ENCODE measurements at regions not wholly inside any gene's neighbourhood (a gene's known extent, or its start where the extent isn't known, plus 50 kb on each side); places are given as distances from the start of the nearest gene placed in this dataset.

DNA sequence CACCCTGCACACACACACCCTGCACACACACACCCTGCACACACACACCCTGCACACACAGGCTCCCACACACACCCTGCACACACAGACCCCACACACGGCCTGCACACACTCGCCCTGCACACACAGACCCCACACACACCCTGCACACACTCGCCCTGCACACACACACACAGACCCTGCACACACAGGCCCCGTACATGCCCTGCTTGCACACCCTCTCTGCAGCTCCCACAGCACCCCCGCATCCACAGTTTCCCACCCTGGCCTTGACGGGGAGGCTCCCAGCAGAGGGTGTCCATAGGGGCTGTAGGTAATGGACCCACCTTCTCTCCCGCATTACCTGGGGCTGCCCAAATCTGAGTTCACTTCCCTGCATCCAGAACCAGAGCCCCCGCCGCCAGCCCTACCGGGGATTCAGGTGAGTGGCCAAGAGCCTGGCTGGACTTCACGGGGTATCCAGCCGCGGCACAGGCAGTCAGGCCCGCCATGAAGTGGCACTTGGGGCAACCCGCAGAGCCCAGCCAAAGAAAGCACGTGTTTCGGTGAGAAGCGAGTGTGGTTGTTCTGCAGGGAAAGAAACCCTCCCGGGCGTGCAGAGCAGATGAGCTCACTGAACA is 88.6 kb upstream of the GPC1 start:
- no peak for DNase-seq (ENCODE audit: low read depth)

DNA sequence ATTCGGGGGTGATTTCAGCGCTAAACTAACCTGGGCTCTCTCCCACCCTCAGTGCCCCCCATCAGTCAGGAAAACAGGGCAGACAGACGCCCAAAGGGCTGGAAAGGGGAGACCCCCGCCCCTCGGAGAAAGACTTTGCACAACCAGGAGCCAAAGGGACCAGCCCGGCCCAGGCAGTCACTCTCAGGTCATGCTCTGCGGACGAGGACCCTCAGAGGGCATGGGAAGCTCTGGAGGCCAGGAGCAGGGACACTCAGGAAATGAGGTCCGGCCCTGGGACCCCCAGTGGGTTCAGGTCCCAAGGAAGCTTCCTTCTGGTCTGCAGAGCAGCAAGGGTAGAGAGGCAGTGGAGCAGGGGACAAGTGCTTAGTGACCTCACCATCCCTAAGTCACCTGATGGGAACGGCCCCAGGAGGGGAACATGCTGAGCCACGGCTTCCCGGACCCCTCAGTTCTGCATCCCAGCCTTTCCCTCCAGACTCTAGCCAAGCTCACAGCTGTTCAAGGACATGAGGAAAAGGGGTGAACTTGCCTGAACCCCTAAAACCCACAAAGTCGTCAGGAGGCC is 88.0 kb upstream of the GPC1 start:
- DNase-seq (ENCODE audit: low read depth) = no peak

DNA sequence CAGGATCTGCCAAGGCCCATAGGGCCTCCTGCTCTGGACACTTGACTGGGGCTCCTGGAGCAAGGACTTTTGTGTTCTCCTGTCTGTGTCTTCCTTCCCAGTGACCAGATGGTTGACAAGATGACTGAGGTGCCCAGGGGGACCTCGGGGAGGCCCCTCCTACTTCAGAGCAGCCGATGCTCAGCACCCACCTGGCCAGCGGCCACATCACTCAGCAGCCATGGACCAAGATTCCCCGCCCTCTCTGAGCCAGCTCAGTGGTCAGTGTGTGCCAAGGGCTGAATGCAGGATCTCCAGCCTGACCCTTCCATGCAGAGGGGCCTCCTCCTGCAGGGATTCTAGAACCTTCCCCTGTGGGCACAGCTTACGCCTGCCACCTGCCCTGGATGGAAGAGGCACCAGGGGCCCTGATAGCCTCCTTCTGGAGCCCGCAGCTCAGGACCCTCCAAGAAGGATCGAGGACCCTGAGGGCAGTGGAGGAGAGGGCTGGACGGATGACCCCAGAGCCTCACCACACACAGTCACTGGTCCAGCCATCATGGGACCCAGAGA is 87.4 kb upstream of the GPC1 start:
- DNase-seq (ENCODE audit: low read depth) = no peak

DNA sequence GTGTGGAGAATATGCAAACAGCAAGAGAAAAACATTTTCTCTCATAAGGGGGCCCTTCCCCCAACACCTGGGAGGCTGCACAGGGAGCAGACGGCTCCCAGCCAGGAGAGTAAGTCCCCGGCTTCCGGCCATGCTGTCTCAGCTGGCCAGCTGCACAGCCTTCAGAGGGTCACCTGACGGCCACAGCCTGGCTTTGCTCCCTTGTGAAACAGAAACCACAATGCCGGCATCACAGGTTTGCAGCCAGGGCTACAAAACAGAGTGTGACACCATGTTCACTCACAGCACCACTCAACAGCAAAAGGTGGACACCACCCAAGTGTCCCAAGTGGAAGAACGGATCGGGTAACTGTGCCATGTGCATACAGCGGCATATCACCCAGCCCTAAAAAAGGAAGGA is 86.9 kb upstream of the GPC1 start:
- DNase-seq (ENCODE audit: low read depth) = no peak

DNA sequence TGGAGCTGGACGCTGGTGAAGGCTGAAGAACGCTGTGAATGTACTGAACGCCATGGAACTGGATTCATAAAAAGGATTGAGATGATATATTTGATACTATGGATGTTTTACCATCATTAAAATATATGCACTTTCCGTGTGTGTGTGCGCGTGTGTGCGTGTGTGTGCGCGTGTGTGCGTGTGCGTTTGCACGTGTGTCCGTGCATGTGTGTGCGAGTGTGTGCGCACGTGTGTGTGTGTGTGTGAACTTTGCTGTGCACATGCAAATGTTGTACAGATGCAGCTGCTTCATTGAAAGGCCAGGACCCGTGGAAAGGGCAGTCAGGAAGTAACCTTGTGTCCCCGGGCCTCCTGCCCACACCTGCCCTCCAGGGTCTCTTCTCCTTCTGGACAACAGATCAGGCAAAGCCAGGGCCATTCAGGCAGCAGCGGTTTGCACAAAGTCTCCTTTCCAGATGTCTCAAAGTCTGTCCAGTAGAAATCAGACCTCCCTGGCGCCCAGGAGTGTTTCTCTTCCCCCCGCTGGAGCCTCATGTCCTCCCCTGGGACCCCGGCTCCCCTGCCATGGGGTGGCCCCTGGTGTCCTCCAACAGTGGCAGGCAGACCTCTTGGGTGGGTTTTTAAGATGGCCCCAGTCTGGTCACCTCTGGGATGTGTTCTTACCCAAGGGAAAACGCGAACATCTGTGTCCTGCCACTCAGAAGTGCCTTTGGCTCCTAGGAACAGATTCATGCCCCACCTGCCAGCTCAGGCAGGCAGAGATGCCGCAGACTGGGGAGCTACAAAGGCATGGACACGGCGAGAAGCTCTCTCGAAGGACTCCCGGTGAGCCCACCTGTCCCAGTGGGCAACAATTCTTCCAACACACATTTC is 86.1 kb upstream of the GPC1 start:
- no peak for DNase-seq (ENCODE audit: low read depth)

DNA sequence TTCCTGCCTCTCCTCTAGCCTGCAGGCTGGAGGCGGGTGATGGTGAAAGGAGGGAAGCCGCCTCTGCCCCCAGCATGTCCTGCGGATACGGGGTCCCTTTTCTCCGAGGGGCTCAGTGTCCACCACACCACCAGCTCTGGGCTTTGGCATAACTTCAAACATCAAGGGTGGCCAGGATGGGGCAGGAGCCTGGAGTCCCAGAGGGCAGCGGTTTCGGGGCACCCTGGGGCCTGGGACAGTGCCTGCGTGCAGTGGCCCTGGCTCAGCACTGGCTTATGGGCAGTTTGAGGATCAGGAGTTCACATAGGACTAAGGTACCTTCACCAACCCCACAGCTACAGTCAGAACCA is 85.5 kb upstream of the GPC1 start:
- no peak for DNase-seq (ENCODE audit: low read depth)

DNA sequence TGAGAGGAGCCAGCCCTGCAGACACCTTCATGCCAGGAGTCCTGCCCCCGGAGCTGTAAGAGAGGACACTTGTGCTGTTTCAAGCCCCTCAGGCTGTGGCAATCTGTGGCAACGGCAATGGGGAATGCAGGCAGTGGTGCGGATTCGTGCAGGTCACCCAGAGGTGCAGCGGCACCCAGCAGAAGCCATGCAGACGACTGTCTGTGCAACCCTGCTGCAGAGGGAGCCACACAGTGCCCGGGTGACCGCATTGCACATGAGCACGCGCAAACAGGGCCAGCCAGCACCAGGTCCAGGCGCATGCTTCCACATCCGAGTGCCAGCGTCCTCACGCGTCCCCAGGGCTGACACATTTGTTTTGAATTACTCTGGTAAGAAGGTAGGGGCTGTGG is 84.8 kb upstream of the GPC1 start:
- no peak for DNase-seq (ENCODE audit: low read depth)

DNA sequence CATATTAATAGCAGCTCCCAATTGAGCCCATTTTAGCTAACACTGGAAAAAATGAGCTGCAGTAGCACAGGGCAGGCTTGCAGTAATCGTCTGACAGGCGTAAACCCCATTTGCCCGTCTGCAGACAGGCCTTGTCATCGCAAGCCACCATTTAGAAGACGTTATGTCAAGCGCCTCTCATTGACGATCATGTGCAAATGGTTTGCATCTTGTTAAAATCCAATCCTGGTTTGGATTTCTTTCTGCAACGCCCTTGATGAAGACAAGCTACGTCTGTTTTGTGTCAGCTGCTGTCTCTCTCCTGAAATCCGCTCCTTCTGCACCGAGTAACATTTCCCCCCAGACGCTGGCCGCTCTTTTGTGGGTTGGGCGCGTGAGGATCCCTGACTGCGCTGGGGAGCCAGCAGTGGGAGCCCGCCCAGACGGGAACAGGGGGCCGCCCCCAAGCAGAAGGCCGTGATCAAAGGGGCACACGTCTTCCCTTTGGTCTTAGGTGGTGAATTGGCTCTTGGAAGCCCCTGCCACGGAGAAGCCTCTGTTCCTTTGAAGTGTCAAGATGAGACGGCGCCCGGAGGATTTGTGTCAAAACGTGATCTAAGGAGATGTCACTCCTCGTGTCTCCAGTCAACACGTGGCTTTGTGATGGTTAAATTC is 84.2 kb upstream of the GPC1 start:
- DNase-seq (ENCODE audit: low read depth) = no peak

DNA sequence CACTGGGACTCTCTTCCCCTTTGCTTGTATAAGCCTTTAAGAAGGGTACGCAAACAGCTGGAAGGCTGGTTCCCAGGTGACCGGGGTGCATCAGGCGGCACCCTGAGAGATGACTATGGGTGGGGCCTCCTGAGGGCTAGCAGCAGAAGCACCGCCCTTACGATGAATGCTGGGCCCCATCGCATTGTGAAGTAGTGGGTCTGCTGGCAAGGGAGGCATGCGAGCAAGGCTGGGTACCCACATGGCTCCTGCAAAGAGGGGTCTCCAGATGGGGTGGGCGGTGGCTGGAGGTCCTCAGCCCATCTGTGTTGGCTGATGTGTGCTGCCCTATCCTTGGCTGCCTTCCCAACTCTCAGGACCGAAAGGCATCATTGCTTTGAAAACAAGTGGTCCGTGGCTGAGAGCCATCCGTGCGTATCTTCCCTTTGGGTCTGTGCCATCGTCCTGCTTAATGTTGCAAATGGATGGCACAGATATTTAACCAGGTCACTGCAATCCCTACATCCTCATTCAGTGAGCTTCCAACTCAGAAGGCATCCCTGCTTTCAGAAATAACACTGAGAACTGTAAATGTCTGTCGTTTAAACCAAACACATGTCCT is 83.5 kb upstream of the GPC1 start:
- DNase-seq (ENCODE audit: low read depth) = no peak

DNA sequence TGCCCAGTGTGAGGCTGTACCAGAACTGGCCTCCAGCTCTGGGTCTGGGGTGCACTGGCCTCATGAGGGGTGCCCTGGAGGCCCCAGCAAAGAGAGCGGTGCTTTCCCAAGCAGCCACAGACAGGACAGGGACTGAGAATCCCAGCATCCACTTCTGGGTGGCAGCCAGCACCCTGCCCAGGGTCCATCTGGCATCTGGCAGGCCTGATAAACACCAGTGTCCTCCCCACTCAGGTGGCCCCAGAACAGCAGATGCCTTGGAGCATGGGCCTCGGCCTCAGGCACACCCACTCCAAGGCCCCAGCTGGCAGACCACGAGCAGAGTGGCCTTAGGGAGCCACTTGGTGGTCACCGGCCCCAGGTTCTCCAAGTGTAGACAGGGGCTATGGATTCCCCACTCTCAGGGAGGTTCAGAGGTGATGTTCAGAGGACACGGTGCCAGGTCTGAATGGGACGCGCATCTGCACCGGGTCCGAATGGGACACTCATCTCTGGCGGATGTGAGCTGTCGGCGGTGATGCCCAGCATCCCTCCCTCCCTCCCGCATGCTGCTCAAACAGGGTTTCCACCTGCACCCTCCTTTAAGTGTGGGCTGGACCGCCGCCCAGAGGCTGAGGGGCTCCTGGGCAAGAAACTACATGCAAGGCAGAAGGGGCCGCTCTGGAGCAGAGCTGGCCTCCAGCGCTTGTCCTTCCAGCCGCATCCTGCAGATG is 82.2 kb upstream of the GPC1 start:
- DNase-seq (ENCODE audit: low read depth) = no peak

DNA sequence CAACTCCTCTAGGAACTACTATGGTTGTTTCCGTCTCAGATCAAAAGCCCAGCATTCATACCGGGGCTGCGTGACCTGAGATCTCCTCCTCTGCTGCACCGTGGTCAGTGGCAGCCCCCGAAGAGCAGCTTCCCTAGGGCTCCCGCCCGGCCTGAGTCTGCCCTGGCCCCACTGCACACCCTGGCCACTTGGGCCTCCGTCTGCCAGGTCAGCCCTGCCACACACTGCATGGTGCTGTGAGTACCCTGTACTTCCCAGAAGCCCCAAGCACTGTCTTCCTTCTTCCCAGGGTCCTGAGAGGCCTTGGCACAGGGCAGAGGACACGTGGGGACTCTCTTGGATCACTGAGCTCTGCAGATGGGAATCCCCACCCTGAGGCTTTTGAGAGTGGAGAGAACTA is 81.5 kb upstream of the GPC1 start:
- DNase-seq (ENCODE audit: low read depth) = no peak

DNA sequence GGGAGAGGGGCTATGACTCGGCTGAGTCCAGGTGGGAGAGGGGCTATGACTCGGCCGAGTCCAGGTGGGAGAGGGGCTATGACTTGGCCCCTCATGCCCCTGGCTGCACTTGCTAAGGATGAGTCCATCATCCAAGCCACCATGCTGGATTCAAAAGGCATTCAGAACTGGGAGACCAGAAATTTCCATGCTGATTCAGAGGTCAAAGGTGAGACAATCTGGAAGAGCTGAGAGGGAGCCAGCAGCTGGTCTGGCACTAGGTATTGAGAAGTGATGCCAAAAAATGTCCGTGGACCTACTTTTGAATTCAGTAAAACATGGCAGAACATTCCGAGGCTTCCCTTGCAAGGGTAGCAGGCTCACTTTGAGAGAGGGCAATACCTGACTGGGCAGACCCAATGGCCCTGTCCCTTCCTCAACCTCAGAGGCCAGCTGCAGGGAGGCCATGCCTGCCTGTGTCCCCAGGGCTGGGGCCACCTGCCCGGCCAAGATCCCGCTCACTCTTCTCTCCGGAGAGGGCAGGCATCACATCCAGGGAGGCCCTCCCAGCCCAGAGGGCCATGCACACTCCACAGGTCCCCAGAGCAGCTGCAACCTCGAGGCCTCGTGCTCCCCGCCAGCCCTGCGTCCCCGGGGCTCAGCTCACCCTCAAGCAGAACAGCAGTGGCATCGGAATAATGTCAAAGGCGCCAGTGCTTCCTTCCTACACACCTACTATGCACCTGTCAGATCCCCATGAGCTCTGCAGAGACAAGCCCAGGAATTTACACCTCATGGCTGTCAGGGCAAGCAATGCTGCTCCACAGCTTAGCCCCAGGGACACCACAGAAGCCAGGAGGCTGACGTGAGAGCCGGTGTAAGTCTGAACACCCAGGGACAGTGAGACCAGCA is 80.2 kb upstream of the GPC1 start:
- no peak for DNase-seq (ENCODE audit: low read depth)

DNA sequence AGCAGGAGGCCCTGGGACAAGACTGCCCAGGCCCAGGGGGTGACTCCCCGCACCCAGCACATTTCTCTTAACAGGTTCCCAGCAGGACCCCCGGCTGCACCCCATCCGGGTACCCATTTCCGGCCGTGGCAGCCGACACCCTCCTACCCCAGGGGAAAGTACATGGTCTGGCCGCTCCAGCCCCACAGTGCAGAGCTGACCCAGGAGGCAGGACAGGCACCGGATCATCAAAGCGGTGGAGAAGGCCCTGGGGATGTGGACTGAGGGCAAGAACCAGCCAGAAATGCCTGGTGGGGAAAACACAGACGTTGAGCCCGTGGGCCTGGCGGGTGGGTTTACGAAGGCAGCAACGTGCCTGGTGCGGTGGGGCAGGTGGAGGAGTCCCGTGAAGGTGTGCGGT is 79.5 kb upstream of the GPC1 start:
- DNase-seq (ENCODE audit: low read depth) = no peak

DNA sequence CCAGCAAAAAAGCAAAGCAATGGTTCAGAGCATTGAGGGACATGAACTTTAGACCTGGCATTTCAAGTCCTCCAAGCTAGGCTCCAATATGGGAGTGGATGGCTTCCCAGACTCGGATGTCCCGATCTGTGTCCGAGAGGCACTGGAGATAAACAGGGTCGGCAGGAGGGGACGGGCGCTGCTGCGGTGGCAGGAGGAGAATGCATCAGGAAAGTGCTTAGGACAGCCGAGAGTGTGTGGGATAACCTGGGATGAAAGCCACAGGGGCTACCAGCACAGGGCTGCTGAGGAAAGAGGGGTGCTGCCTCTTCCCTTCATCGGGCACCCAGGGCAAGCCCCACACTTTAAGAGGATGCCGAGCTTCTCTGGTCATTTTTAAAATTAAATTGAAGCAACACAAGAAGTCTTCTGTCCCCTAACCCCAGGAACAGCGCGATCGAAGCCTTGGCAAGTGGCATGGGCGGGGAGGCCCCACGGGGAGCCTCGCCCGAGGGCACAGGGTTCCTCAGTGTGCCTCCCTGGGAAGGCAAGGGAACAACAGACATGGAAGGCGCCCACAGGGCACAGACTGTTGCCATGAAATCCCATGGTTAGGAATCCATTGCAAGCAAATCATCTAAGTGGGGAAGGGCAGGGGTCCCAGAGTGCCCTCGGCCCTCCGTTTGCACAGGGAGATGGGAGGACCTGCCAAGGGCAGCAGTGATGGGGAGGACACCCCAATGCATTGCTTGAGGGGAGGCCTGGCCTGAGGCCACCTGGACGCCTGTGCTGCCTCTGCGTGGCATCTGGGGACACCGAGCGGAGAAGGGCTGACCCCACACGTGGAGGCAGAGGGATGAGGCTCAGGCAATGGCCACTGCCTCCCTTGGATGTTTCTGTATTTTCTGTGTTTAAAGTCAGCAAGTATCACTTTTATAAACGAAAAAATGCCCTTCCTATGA is 78.5 kb upstream of the GPC1 start:
- DNase-seq (ENCODE audit: low read depth) = no peak

DNA sequence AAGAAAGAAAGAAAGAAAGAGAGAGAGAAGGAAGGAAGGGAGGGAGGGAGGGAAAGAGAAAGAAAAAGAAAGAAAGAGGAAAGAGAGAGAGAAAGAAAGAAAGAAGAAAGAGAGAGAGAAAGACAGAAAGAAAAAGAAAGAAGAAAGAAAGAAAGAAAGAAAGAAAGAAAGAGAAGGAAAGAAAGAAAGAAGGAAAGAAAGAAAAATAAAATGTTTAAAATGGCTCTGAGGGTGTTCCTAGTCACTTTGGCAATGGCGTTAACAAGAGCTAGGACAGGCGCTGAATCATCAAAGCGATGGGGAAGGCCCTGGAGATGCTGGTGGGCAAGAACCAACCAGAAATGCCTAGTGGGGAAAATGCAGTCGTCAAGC is 77.8 kb upstream of the GPC1 start:
- no peak for DNase-seq (ENCODE audit: low read depth)

DNA sequence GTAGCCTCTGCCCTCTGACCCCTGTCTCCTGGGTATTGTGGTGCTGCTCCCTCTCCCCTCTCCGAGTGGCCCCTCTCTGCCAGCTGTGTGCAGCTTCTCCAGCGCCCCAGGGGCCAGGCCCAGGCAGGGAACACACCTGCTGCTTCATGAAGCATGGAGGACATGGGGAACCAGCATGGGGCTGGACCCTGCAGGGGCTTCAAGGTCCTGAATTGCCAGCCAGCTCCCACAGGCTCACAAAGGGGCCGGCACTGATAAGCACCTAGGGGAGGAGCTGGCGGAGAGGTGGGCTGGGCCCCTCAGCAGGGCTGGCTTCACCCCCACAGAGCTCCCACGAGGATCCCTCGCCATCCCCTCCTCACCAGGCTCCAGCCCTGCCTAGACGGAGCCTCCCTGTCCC is 77.4 kb upstream of the GPC1 start:
- DNase-seq (ENCODE audit: low read depth) = no peak

DNA sequence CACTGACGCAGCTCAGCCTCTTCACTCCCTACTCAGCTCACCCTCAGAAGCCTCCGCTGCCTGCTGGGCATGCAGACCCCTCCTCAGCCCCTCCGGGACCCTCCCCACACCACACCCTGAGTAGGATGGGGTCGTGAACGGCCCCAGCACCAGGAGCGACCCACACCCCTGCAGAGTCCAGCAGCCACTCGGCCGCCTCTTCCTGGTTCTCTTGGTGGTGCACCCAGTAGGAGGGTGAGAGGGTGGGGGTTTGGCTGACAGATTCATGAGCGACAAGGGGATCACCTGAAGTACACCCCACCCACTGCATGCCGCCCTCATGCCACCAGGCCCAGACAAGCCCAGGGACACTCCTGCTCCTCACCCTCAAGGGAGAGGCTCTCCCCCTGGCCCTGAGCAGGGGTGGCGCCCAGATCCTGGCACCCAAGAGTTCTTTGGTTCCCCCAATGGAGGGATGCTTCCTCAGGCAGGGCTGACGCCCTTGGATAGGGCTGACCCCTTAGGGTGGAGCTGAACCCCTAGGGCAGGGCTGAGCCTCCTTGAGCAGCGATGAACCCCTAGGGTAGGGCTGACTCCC is 76.6 kb upstream of the GPC1 start:
- DNase-seq (ENCODE audit: low read depth) = no peak

DNA sequence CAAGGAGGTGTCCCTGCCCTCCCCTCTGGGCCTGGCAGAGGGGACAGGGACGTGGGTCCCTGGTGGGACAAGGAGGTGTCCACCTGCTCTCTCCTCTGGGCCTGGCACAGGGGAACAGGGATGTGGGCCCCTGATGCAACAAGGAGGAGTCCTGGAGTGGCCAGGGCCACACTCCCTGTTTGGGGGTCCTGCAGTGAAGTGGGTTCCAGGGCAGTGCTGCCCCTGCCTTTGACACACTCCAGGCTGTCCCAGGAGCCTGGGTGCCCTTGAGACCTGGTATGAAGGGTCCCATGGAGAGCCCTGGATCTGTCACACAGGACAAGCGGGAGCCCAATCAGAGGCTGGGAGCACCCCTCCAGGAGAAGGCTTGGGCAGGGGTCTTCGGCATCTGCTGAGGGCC is 75.8 kb upstream of the GPC1 start:
- DNase-seq (ENCODE audit: low read depth) = no peak

Data from activated T-cell treated with anti-CD3 and anti-CD28 coated beads for 1 hour (primary cell).